ENCODE measurements at regions not wholly inside any gene's neighbourhood (a gene's known extent, or its start where the extent isn't known, plus 50 kb on each side); places are given as distances from the start of the nearest gene placed in this dataset.

DNA sequence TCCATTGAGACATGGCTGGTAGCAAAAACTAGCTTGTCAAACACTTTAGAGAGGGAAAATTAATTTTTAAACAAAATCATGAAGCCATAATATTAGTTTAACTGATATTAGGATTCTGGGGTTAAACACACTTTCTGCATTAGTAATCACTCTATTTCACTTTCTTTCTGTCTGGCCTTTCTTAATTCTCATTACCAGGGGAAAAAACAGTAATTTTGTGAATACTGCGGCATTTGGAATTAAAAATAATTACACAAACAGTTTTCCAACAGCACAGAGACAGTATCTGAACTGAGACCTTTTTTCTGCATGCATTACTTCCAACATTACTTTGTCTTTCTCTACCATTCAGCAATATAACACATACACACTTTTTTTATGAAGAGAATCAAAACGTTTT lies 190.6 kb downstream of the MRPL39 start:
- Histone ChIP-seq H3K4me1 (ENCODE audit: control insufficient read depth in 4 of 4, insufficient read depth in 4 of 4, low read length in 3 of 4) (peaks cover 0 to 5% (median 0%) of the 10 kb centered on the region in 4 donors), H3K27ac (ENCODE audit: low read depth in 1 of 2, low read length in 2 of 2) (no peak overlapping the region), H3K4me3 (ENCODE audit: low read depth in 1 of 3, low read length in 3 of 3) (no peak overlapping the region), H3K27me3 (ENCODE audit: control insufficient read depth in 4 of 4, insufficient read depth in 4 of 4, low read length in 3 of 4) (peaks cover 0 to 3% (median 0%) of the 10 kb centered on the region in 4 donors), H3K9me3 (ENCODE audit: control insufficient read depth in 4 of 4, low read length in 3 of 4) (peaks cover 0 to 7% (median 5%) of the 10 kb centered on the region in 4 donors), H3K36me3 (ENCODE audit: control insufficient read depth in 4 of 4, insufficient read depth in 3 of 4, low read depth in 1 of 4, low read length in 3 of 4) (no peaks in the 10 kb centered on the region), H3K9ac (ENCODE audit: low read depth in 1 of 2, low read length in 2 of 2) (no peak overlapping the region)
- TF ChIP-seq GABPA (IDR thresholded peaks at IDR 0.05 in 1 of 2, conservative IDR thresholded peaks at IDR 0.05 in 1 of 2) (no peak), FOXA1 (IDR thresholded peaks at IDR 0.05) (no peak), HNF4A (conservative IDR thresholded peaks at IDR 0.05) (no peak), RXRA (IDR thresholded peaks at IDR 0.05) (no peak), EGR1 (IDR thresholded peaks at IDR 0.05; ENCODE audit: low read depth in 2 of 2) (no peak), YY1 (IDR thresholded peaks at IDR 0.05) (no peak), TAF1 (conservative IDR thresholded peaks at IDR 0.05) (no peak), JUND (IDR thresholded peaks at IDR 0.05) (no peak), NR2F2 (IDR thresholded peaks at IDR 0.05) (no peak), SP1 (IDR thresholded peaks at IDR 0.05) (no peak), RAD21 (IDR thresholded peaks at IDR 0.05) (no peak), HNF4G (IDR thresholded peaks at IDR 0.05) (no peak), FOXA2 (IDR thresholded peaks at IDR 0.05) (no peak)
- TF ChIP-seq, protein P1, sequence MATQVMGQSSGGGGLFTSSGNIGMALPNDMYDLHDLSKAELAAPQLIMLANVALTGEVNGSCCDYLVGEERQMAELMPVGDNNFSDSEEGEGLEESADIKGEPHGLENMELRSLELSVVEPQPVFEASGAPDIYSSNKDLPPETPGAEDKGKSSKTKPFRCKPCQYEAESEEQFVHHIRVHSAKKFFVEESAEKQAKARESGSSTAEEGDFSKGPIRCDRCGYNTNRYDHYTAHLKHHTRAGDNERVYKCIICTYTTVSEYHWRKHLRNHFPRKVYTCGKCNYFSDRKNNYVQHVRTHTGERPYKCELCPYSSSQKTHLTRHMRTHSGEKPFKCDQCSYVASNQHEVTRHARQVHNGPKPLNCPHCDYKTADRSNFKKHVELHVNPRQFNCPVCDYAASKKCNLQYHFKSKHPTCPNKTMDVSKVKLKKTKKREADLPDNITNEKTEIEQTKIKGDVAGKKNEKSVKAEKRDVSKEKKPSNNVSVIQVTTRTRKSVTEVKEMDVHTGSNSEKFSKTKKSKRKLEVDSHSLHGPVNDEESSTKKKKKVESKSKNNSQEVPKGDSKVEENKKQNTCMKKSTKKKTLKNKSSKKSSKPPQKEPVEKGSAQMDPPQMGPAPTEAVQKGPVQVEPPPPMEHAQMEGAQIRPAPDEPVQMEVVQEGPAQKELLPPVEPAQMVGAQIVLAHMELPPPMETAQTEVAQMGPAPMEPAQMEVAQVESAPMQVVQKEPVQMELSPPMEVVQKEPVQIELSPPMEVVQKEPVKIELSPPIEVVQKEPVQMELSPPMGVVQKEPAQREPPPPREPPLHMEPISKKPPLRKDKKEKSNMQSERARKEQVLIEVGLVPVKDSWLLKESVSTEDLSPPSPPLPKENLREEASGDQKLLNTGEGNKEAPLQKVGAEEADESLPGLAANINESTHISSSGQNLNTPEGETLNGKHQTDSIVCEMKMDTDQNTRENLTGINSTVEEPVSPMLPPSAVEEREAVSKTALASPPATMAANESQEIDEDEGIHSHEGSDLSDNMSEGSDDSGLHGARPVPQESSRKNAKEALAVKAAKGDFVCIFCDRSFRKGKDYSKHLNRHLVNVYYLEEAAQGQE (IDR thresholded peaks at IDR 0.05): no peak
- TF ChIP-seq, protein P2, sequence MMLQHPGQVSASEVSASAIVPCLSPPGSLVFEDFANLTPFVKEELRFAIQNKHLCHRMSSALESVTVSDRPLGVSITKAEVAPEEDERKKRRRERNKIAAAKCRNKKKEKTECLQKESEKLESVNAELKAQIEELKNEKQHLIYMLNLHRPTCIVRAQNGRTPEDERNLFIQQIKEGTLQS (IDR thresholded peaks at IDR 0.05): no peak
- TF ChIP-seq, protein P3, sequence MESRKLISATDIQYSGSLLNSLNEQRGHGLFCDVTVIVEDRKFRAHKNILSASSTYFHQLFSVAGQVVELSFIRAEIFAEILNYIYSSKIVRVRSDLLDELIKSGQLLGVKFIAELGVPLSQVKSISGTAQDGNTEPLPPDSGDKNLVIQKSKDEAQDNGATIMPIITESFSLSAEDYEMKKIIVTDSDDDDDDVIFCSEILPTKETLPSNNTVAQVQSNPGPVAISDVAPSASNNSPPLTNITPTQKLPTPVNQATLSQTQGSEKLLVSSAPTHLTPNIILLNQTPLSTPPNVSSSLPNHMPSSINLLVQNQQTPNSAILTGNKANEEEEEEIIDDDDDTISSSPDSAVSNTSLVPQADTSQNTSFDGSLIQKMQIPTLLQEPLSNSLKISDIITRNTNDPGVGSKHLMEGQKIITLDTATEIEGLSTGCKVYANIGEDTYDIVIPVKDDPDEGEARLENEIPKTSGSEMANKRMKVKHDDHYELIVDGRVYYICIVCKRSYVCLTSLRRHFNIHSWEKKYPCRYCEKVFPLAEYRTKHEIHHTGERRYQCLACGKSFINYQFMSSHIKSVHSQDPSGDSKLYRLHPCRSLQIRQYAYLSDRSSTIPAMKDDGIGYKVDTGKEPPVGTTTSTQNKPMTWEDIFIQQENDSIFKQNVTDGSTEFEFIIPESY (IDR thresholded peaks at IDR 0.05): no peak
- TF ChIP-seq, protein P4, sequence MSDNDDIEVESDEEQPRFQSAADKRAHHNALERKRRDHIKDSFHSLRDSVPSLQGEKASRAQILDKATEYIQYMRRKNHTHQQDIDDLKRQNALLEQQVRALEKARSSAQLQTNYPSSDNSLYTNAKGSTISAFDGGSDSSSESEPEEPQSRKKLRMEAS (IDR thresholded peaks at IDR 0.05): no peak
- TF ChIP-seq, protein P5, sequence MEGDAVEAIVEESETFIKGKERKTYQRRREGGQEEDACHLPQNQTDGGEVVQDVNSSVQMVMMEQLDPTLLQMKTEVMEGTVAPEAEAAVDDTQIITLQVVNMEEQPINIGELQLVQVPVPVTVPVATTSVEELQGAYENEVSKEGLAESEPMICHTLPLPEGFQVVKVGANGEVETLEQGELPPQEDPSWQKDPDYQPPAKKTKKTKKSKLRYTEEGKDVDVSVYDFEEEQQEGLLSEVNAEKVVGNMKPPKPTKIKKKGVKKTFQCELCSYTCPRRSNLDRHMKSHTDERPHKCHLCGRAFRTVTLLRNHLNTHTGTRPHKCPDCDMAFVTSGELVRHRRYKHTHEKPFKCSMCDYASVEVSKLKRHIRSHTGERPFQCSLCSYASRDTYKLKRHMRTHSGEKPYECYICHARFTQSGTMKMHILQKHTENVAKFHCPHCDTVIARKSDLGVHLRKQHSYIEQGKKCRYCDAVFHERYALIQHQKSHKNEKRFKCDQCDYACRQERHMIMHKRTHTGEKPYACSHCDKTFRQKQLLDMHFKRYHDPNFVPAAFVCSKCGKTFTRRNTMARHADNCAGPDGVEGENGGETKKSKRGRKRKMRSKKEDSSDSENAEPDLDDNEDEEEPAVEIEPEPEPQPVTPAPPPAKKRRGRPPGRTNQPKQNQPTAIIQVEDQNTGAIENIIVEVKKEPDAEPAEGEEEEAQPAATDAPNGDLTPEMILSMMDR (IDR thresholded peaks at IDR 0.05; ENCODE audit: low read depth, low read length, missing input control): no peak
- DNase-seq (ENCODE audit: low spot score): no peak
- WGBS: 58% methylated on average over 2 of the region's 2 CpGs
